Transverse colon (tissue), 4 donors: ENCODE measurements at regions not wholly inside any gene's neighbourhood (a gene's known extent, or its start where the extent isn't known, plus 50 kb on each side); places are given as distances from the start of the nearest gene placed in this dataset.

Experiments
- DNase-seq: peaks from one replicate; pipeline ENCODE4 v3.0.0-alpha.2; 2019
- H3K27ac ChIP-seq, 4 donors: fragments of 200-600 bp; sonication (generic); 2 replicates each; pipeline ENCODE4 v1.5.1; 2016 to 2018; ENCODE audit warnings: inconsistent platforms in 4 of 4
- H3K27me3 ChIP-seq: fragments of 200-600 bp; sonication (generic); 2 replicates; pipeline ENCODE4 v1.5.1; 2017; ENCODE audit warnings: inconsistent platforms
- H3K36me3 ChIP-seq, 4 donors: fragments of 200-600 bp; sonication (generic); 2 replicates each; pipeline ENCODE4 v1.5.1; 2017 to 2019; ENCODE audit warnings: inconsistent platforms in 4 of 4
- H3K4me1 ChIP-seq, 4 donors: fragments of 200-600 bp; sonication (generic); 2 replicates each; pipeline ENCODE4 v1.5.1; 2017 to 2020; ENCODE audit warnings: inconsistent platforms in 4 of 4
- H3K4me3 ChIP-seq, 4 donors: fragments of 200-600 bp; sonication (generic); 1 replicate in 1 of 4; 2 replicates in 3 of 4; pipeline versions ENCODE4 v1.5.1 to v1.6.1; 2017 to 2019; ENCODE audit warnings: inconsistent platforms in 4 of 4
- H3K9me3 ChIP-seq, 2 donors: fragments of 200-600 bp; sonication (generic); 2 replicates each; pipeline ENCODE4 v1.5.1; 2017 to 2019; ENCODE audit warnings: inconsistent platforms in 2 of 2
- CTCF ChIP-seq, 5 experiments: fragments of 200-600 bp in 3 of 5; fragments of 450-650 bp in 2 of 5; sonication (generic) in 3 of 5; IDR thresholded peaks; 1 replicate in 2 of 5; 2 replicates in 3 of 5; pipeline ENCODE4 v1.5.1; 2016 to 2017; ENCODE audit warnings: antibody characterized with exemption in 5 of 5, inconsistent platforms in 3 of 5, mild to moderate bottlenecking in 2 of 5, moderate library complexity in 1 of 5
- EP300 ChIP-seq: sonication (generic); formaldehyde crosslinking; IDR thresholded peaks from one replicate; pipeline ENCODE4 v1.6.1; 2017; ENCODE audit warnings: antibody characterized with exemption, low read depth
- POLR2A ChIP-seq: fragments of 450-650 bp; IDR thresholded peaks from one replicate; pipeline ENCODE4 v1.6.1; 2016; ENCODE audit warnings: antibody characterized with exemption, mild to moderate bottlenecking, moderate library complexity
- POLR2AphosphoS5 ChIP-seq, 3 donors: sonication (generic); formaldehyde crosslinking; IDR thresholded peaks; one replicate each; pipeline ENCODE4 v1.6.1; 2016; ENCODE audit warnings: antibody characterized with exemption in 3 of 3
- WGBS, 2 donors: methylation state at CpG; one replicate each; pipeline ENCODE4 v1.1.5; 2018; ENCODE audit warnings: low coverage in 1 of 2; 5-methylcytosine and 5-hydroxymethylcytosine counted together
- in situ Hi-C, 4 donors: fragments of 200-750 bp; cut with MboI; loops; one replicate each; pipeline versions ENCODE4 v1.15.0 to v1.15.1; 2017; ENCODE audit warnings: low sequenced_read_pairs in 3 of 4, low pct_ligation_motif_present in 1 of 4, low pct_unique_long_range_greater_than_20kb in 1 of 4
- intact Hi-C: fragments of 100-400 bp; cut with DNase I; formaldehyde crosslinking; loops from one replicate; pipeline ENCODE4 v1.15.1; 2023; ENCODE audit warnings: low total_unique reads

- Histone ChIP-seq H3K9me3 (no peaks in the 10 kb centered on the region), H3K4me3 (no peak overlapping the region), H3K27me3 (no peaks in the 10 kb centered on the region), H3K4me1 (no peaks in the 10 kb centered on the region), H3K27ac (no peak overlapping the region), H3K36me3 (no peaks in the 10 kb centered on the region)
- intact Hi-C loops = no loop called here
- TF ChIP-seq EP300 = no peak
- TF ChIP-seq POLR2AphosphoS5 (IDR thresholded peaks at IDR 0.05) = no peak
- no peak for TF ChIP-seq CTCF (IDR thresholded peaks at IDR 0.05)
- TF ChIP-seq POLR2A = no peak
- no peak for DNase-seq
- in situ Hi-C loops = no loop called here
- 92 to 94% methylated on average over 2 to 3 of the region's 3 CpGs for WGBS, 2 donors
Measured at GRCh38 chr22:47921906-47922305, 1159.5 kb downstream of the TBC1D22A start.

- in situ Hi-C loops = no loop called here
- no peak overlapping the region for H3K4me3 ChIP-seq
- TF ChIP-seq POLR2AphosphoS5 (IDR thresholded peaks at IDR 0.05) = no peak
- TF ChIP-seq POLR2A = no peak
- TF ChIP-seq CTCF (IDR thresholded peaks at IDR 0.05) = no peak
- TF ChIP-seq EP300 = no peak
- no peaks in the 10 kb centered on the region for H3K9me3 ChIP-seq
- no peaks in the 10 kb centered on the region for H3K27me3 ChIP-seq
- intact Hi-C loops = no loop called here
- H3K4me1 ChIP-seq = no peaks in the 10 kb centered on the region
- H3K27ac ChIP-seq = no peak overlapping the region
- 76 to 86% methylated on average over 7 to 10 of the region's 10 CpGs for WGBS, 2 donors
- DNase-seq = no peak
- no peaks in the 10 kb centered on the region for H3K36me3 ChIP-seq
Measured at GRCh38 chr22:47920380-47920959, 1158.0 kb downstream of the TBC1D22A start.

- TF ChIP-seq CTCF (IDR thresholded peaks at IDR 0.05) (no peak), POLR2A (no peak), EP300 (no peak), POLR2AphosphoS5 (IDR thresholded peaks at IDR 0.05) (no peak)
- no peaks in the 10 kb centered on the region for H3K4me1 ChIP-seq
- in situ Hi-C loops = no loop called here
- no peaks in the 10 kb centered on the region for H3K9me3 ChIP-seq
- no peak overlapping the region for H3K27ac ChIP-seq
- DNase-seq = no peak
- no peaks in the 10 kb centered on the region for H3K36me3 ChIP-seq
- H3K4me3 ChIP-seq = no peak overlapping the region
- H3K27me3 ChIP-seq = no peaks in the 10 kb centered on the region
- 90% methylated on average over 2 to 6 of the region's 6 CpGs for WGBS, 2 donors
- intact Hi-C loops = no loop called here
Measured at GRCh38 chr22:47919893-47920292, 1157.4 kb downstream of the TBC1D22A start.

- Histone ChIP-seq H3K4me3 (no peak overlapping the region), H3K9me3 (no peaks in the 10 kb centered on the region), H3K4me1 (no peaks in the 10 kb centered on the region), H3K27me3 (no peaks in the 10 kb centered on the region), H3K27ac (no peak overlapping the region), H3K36me3 (no peaks in the 10 kb centered on the region)
- in situ Hi-C loops (no loop called here), intact Hi-C loops (no loop called here)
- no peak for DNase-seq
- 63 to 73% methylated on average over 2 to 11 of the region's 11 CpGs for WGBS, 2 donors
- TF ChIP-seq CTCF (IDR thresholded peaks at IDR 0.05) = no peak
- TF ChIP-seq POLR2A = no peak
- TF ChIP-seq POLR2AphosphoS5 (IDR thresholded peaks at IDR 0.05) = no peak
- TF ChIP-seq EP300 = no peak
Measured at GRCh38 chr22:47919001-47919441, 1156.6 kb downstream of the TBC1D22A start.
